ENCODE measurements at regions not wholly inside any gene's neighbourhood (a gene's known extent, or its start where the extent isn't known, plus 50 kb on each side); places are given as distances from the start of the nearest gene placed in this dataset.
"Not testable (repeated sequence)": the region's sequence is repeated elsewhere in the genome, so short reads cannot be mapped to it uniquely, and the experiment has no call there.

GRCh38 chr5:87782916-87783315 lies 370.2 kb upstream of the CCNH start:
- no peak for DNase-seq (ENCODE audit: low read depth)
- TF ChIP-seq, protein P1, sequence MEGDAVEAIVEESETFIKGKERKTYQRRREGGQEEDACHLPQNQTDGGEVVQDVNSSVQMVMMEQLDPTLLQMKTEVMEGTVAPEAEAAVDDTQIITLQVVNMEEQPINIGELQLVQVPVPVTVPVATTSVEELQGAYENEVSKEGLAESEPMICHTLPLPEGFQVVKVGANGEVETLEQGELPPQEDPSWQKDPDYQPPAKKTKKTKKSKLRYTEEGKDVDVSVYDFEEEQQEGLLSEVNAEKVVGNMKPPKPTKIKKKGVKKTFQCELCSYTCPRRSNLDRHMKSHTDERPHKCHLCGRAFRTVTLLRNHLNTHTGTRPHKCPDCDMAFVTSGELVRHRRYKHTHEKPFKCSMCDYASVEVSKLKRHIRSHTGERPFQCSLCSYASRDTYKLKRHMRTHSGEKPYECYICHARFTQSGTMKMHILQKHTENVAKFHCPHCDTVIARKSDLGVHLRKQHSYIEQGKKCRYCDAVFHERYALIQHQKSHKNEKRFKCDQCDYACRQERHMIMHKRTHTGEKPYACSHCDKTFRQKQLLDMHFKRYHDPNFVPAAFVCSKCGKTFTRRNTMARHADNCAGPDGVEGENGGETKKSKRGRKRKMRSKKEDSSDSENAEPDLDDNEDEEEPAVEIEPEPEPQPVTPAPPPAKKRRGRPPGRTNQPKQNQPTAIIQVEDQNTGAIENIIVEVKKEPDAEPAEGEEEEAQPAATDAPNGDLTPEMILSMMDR (IDR thresholded peaks at IDR 0.05; ENCODE audit: insufficient read depth, low read depth, low read length, missing control alignments), result no peak
- no peak overlapping the region for H3K4me3 ChIP-seq (ENCODE audit: low read length)

DNA sequence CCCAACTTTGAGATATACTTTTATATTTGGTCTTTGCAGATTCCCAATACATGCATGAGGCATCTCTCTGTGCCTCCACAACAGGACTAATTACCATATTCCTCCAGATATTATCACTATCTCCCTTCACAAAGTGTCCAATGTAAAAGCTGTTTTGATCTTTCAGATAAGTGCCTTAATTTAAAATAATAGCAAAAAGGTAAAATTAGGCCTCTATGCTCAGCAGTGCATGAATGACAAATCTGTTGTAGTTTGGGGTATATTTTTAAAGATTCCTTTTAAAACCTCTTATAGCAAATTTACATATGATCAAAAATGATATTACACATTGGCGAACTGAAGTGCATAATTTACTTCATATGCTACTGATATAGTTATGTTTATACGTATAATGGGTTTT lies 369.2 kb upstream of the CCNH start:
- no peak overlapping the region for H3K4me3 ChIP-seq (ENCODE audit: low read length)
- no peak for DNase-seq (ENCODE audit: low read depth)
- TF ChIP-seq, protein P1 (IDR thresholded peaks at IDR 0.05; ENCODE audit: insufficient read depth, low read depth, low read length, missing control alignments), result no peak

DNA sequence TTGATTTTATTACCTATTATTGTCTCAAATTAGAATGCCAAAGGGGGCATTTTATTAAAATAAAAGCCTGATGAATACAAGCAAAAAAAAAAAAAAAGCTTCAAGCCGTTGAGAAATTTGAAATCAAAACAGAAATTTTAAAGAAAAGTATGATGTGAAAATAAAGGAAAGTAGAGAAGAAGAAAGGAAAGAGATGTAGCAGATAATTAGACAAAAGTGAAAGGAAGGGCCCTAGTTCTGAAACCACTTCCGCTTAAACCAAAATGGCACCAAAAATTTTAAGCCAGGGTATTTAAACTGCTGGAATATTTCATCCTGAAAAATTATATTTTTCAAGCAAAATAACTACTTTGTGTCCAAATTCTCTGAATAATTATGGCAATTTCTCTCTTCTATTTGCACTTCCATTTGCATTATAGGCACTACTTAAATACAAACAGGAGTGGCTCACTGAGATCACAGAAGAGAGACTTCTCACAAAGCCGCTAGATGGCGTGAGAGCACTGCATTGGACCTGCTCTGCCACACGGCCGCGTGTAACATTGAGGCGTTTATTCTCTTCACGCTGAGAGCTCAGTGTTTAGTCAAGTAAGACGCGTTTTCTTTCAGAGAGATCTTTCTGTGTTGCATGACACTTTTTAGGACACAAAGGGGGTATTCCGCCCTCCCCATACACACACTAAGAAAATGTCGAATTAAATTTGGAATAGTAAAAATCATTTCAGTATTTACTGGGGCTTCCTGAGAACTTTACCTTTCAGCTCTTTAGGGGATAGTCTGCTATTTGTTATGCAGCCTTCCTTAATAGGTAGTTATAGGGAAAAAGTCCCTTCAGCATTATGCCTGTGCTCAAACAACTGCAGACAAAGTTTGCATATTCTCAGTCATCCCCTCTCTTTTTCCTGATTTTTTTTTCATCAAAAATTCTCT lies 368.4 kb upstream of the CCNH start:
- no peak overlapping the region for H3K4me3 ChIP-seq (ENCODE audit: low read length)
- DNase-seq (ENCODE audit: low read depth), result peak; percentile 87
- TF ChIP-seq, protein P1 (IDR thresholded peaks at IDR 0.05; ENCODE audit: insufficient read depth, low read depth, low read length, missing control alignments), result peak; percentile 95

- TF ChIP-seq, protein P1 (IDR thresholded peaks at IDR 0.05; ENCODE audit: insufficient read depth, low read depth, low read length, missing control alignments), result no peak
- DNase-seq (ENCODE audit: low read depth), result no peak
- no peak overlapping the region for H3K4me3 ChIP-seq (ENCODE audit: low read length)
These were observed 366.1 kb upstream of the CCNH start for GRCh38 chr5:87778876-87779275.

DNA sequence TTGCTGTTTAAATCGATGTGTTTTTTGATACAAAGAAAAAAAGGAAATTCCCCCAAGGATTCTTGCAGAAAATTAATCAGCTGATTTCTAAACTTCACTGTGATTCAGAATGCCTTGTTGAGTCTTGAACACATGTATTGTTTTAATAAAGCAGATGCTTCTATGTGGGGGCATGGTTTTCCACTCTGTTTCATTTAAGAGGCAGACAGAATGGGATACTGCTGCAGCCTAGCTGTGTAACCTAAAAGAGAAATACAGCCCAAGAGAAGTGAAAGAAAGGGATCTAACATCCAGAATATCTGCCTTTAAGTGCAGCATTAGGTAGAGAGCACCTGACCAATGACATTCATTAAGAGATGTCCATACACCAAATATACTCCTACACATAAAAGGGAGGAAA lies 365.1 kb upstream of the CCNH start:
- TF ChIP-seq, protein P1 (IDR thresholded peaks at IDR 0.05; ENCODE audit: insufficient read depth, low read depth, low read length, missing control alignments), result no peak
- no peak for DNase-seq (ENCODE audit: low read depth)
- H3K4me3 ChIP-seq (ENCODE audit: low read length), result no peak overlapping the region

- no peak overlapping the region for H3K4me3 ChIP-seq (ENCODE audit: low read length)
- DNase-seq (ENCODE audit: low read depth), result peak; percentile 53
- TF ChIP-seq, protein P1 (IDR thresholded peaks at IDR 0.05; ENCODE audit: insufficient read depth, low read depth, low read length, missing control alignments), result no peak
These were observed 364.1 kb upstream of the CCNH start for GRCh38 chr5:87776785-87777184.

DNA sequence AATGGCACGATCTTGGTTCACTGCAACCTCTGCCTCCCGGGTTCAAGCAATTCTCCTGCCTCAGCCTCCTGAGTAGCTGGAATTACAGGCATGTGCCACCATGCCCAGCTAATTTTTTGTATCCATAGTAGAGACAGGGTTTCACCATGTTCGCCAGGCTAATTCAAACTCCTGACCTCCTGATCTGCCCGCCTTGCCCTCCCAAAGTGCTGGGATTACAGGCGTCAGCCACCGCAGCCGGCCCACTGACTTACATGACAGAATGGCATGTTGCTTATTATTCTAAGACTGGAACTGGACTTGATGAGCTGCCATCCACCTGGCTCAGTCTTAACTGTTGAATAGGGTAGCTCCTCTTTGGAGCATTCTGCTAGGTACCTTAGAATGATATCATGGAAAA lies 363.6 kb upstream of the CCNH start:
- DNase-seq (ENCODE audit: low read depth), result not testable (repeated sequence)

More for the DNA sequence above, 363.6 kb upstream of the CCNH start:
- not testable (repeated sequence) for H3K4me3 ChIP-seq (ENCODE audit: low read length)
